ENCODE measurements at regions not wholly inside any gene's neighbourhood (a gene's known extent, or its start where the extent isn't known, plus 50 kb on each side); places are given as distances from the start of the nearest gene placed in this dataset.

GRCh38 chr9:109588415-109588814 is 90.3 kb upstream of the PTPN3 start:
- Histone ChIP-seq H3K27me3 (replicated peaks in 1 of 4; ENCODE audit: control insufficient read depth in 3 of 4, extremely low read depth in 1 of 4, insufficient read depth in 3 of 4, low read length in 3 of 4) (no peaks in the 10 kb centered on the region), H2AK5ac (ENCODE audit: low read depth, low read length) (no peak overlapping the region), H4K20me1 (replicated peaks in 1 of 2; ENCODE audit: control insufficient read depth in 1 of 2, insufficient read depth in 2 of 2, low read length in 2 of 2) (no peaks in the 10 kb centered on the region), H3K14ac (ENCODE audit: insufficient read length) (no peak overlapping the region), H3K56ac (replicated peaks; ENCODE audit: insufficient read length, low read depth, low read length) (no peak overlapping the region), H3K79me1 (ENCODE audit: low read depth, low read length) (no peaks in the 10 kb centered on the region), H3K27ac (ENCODE audit: low read depth, low read length) (no peak overlapping the region), H3K36me3 (ENCODE audit: control insufficient read depth in 2 of 4, insufficient read depth in 4 of 4, low read length in 3 of 4) (no peaks in the 10 kb centered on the region), H3K79me2 (ENCODE audit: control insufficient read depth in 1 of 2, insufficient read depth in 2 of 2, low read length in 2 of 2) (no peaks in the 10 kb centered on the region), H3K23ac (ENCODE audit: insufficient read length) (no peak overlapping the region), H3K4me3 (ENCODE audit: extremely low read depth in 1 of 4, insufficient read depth in 2 of 4, low read depth in 3 of 4, low read length in 4 of 4) (no peak overlapping the region), H2BK15ac (ENCODE audit: low read length) (no peak overlapping the region), H3K9me3 (ENCODE audit: insufficient read depth in 2 of 2, low read depth in 1 of 2, low read length in 1 of 2) (no peaks in the 10 kb centered on the region; a peak in 1 of 4 replicates), H3K9ac (replicated peaks in 1 of 4; ENCODE audit: extremely low read depth in 1 of 4, low read depth in 3 of 4, low read length in 3 of 4) (no peak overlapping the region), H3K4me2 (ENCODE audit: insufficient read depth in 1 of 2, low read depth in 2 of 2, low read length in 2 of 2) (no peak overlapping the region), H2AFZ (ENCODE audit: low read length) (no peak overlapping the region), H2BK5ac (ENCODE audit: low read depth, low read length) (no peak overlapping the region), H2BK120ac (replicated peaks; ENCODE audit: low read depth, low read length) (no peak overlapping the region), H4K91ac (replicated peaks; ENCODE audit: insufficient read length, low read length) (no peak overlapping the region), H4K5ac (ENCODE audit: insufficient read length, low read depth, low read length) (no peak overlapping the region), H3K4me1 (replicated peaks in 1 of 4; ENCODE audit: control insufficient read depth in 3 of 4, insufficient read depth in 4 of 4, low read length in 3 of 4) (no peaks in the 10 kb centered on the region), H3K18ac (ENCODE audit: extremely low read depth, low read length) (no peak overlapping the region), H2BK12ac (ENCODE audit: low read depth, low read length) (no peak overlapping the region), H2BK20ac (ENCODE audit: low read length) (no peak overlapping the region), H3K4ac (replicated peaks; ENCODE audit: insufficient read length, low read depth, low read length) (no peak overlapping the region), H3K23me2 (ENCODE audit: low read depth, low read length) (no peaks in the 10 kb centered on the region), H4K8ac (ENCODE audit: extremely low read depth, insufficient read depth, low read length) (no peak overlapping the region)
- ChIA-PET CTCF (ENCODE audit: partially characterized antibody) (interaction anchor here (1.2 to 1.3 kb wide), 2 partner anchors 41 to 229 kb away, joined by 3 read pairs; no protein-coding TSS in a partner anchor), POLR2A (ENCODE audit: partially characterized antibody) (no interaction called here)
- DNase-seq (ENCODE audit: low read depth in 1 of 2, low spot score in 2 of 2) (no peak), FAIRE-seq (no peak)
- no peak for TF ChIP-seq CREB1 (IDR thresholded peaks at IDR 0.05)
- WGBS, 2 experiments (ENCODE audit: extremely low coverage in 1 of 2, insufficient coverage in 1 of 2, insufficient read length in 1 of 2, insufficient replicate concordance in 2 of 2, low coverage in 1 of 2, low lambda C conversion rate in 2 of 2, missing lambda C conversion rate in 1 of 2): 90% methylated on average over 3 of the region's 3 CpGs; no CpG with 5 or more reads in 1 of the 2 experiments
